ENCODE measurements at regions not wholly inside any gene's neighbourhood (a gene's known extent, or its start where the extent isn't known, plus 50 kb on each side); places are given as distances from the start of the nearest gene placed in this dataset.

GRCh38 chr3:177521305-177521704, 324.0 kb upstream of the TBL1XR1 start:
- TF ChIP-seq POLR2AphosphoS5 (IDR thresholded peaks at IDR 0.05; ENCODE audit: low read depth, low read length) (no peak), TAF1 (IDR thresholded peaks at IDR 0.05; ENCODE audit: borderline replicate concordance, insufficient read depth, low read length) (no peak), FOXP2 (optimal IDR thresholded peaks at IDR 0.05; ENCODE audit: borderline replicate concordance, extremely low read depth, extremely low read length, insufficient read depth) (no peak)

- TF ChIP-seq TAF1 (IDR thresholded peaks at IDR 0.05; ENCODE audit: borderline replicate concordance, insufficient read depth, low read length): no peak
- TF ChIP-seq FOXP2 (optimal IDR thresholded peaks at IDR 0.05; ENCODE audit: borderline replicate concordance, extremely low read depth, extremely low read length, insufficient read depth): no peak
- TF ChIP-seq REST (IDR thresholded peaks at IDR 0.05; ENCODE audit: insufficient read depth in 1 of 2, low read depth in 2 of 2, low read length in 2 of 2): no peak
Measured at GRCh38 chr3:177522051-177522450, 324.8 kb upstream of the TBL1XR1 start.

- TF ChIP-seq POLR2AphosphoS5 (IDR thresholded peaks at IDR 0.05; ENCODE audit: low read depth, low read length): no peak
- no peak for TF ChIP-seq FOXP2 (optimal IDR thresholded peaks at IDR 0.05; ENCODE audit: borderline replicate concordance, extremely low read depth, extremely low read length, insufficient read depth)
- no peak for TF ChIP-seq TAF1 (IDR thresholded peaks at IDR 0.05; ENCODE audit: borderline replicate concordance, insufficient read depth, low read length)
- no peak for TF ChIP-seq SIN3A (IDR thresholded peaks at IDR 0.05; ENCODE audit: borderline replicate concordance, insufficient read depth, low read length)
- TF ChIP-seq REST (IDR thresholded peaks at IDR 0.05; ENCODE audit: insufficient read depth in 1 of 2, low read depth in 2 of 2, low read length in 2 of 2): no peak
Measured at GRCh38 chr3:177523067-177523675, 325.9 kb upstream of the TBL1XR1 start.

GRCh38 chr3:177523872-177524438, 326.7 kb upstream of the TBL1XR1 start:
- TF ChIP-seq TAF1 (IDR thresholded peaks at IDR 0.05; ENCODE audit: borderline replicate concordance, insufficient read depth, low read length): no peak
- no peak for TF ChIP-seq POLR2AphosphoS5 (IDR thresholded peaks at IDR 0.05; ENCODE audit: low read depth, low read length)
- no peak for TF ChIP-seq REST (IDR thresholded peaks at IDR 0.05; ENCODE audit: insufficient read depth in 1 of 2, low read depth in 2 of 2, low read length in 2 of 2)
- no peak for TF ChIP-seq SIN3A (IDR thresholded peaks at IDR 0.05; ENCODE audit: borderline replicate concordance, insufficient read depth, low read length)
- TF ChIP-seq FOXP2 (optimal IDR thresholded peaks at IDR 0.05; ENCODE audit: borderline replicate concordance, extremely low read depth, extremely low read length, insufficient read depth): no peak

- TF ChIP-seq TAF1 (IDR thresholded peaks at IDR 0.05; ENCODE audit: borderline replicate concordance, insufficient read depth, low read length) (no peak), REST (IDR thresholded peaks at IDR 0.05; ENCODE audit: insufficient read depth in 1 of 2, low read depth in 2 of 2, low read length in 2 of 2) (no peak), FOXP2 (optimal IDR thresholded peaks at IDR 0.05; ENCODE audit: borderline replicate concordance, extremely low read depth, extremely low read length, insufficient read depth) (no peak), POLR2AphosphoS5 (IDR thresholded peaks at IDR 0.05; ENCODE audit: low read depth, low read length) (no peak), SIN3A (IDR thresholded peaks at IDR 0.05; ENCODE audit: borderline replicate concordance, insufficient read depth, low read length) (no peak)
Measured at GRCh38 chr3:177524742-177525141, 327.5 kb upstream of the TBL1XR1 start.
